ENCODE measurements at regions not wholly inside any gene's neighbourhood (a gene's known extent, or its start where the extent isn't known, plus 50 kb on each side); places are given as distances from the start of the nearest gene placed in this dataset.

DNA sequence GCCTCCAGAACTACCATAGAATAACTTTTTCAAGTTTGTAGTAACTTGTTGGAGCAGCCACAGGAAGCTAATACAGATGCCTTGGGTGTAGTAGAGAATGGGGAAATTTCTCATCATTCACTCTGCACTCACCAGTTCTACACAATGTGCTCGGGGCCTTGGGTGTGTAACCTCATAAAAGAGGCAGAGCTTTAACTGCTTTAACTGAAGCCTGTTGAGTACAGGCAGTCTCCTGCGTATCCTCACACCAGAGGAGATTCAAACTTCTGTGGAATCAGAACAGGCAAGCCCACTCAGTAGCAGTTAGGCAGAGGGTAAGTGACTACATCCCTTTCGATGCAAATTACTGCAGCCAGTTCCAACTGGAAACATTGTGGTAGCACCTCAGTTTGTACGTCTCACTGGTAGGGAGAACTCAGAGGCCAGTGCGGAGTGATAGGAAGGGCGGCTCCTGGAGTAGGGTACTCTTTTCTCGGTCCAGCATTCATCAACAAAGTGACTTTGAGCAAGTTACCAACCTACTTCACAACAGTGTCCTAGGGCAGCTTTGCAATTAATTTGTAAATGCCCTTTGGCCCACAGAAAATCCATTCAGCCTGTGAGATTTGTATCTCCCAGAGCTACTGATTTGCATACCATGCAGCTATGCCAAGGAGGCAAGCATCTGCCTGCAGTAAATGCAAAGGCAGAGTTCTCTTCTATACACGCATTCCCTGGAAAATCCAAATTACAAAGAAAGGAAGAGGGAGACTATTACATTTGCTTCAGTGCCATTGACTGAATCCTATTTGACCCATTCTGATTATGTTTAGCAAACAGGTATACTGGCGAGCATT is 904.3 kb downstream of the DIAPH3 start:
- TF ChIP-seq, protein P1, sequence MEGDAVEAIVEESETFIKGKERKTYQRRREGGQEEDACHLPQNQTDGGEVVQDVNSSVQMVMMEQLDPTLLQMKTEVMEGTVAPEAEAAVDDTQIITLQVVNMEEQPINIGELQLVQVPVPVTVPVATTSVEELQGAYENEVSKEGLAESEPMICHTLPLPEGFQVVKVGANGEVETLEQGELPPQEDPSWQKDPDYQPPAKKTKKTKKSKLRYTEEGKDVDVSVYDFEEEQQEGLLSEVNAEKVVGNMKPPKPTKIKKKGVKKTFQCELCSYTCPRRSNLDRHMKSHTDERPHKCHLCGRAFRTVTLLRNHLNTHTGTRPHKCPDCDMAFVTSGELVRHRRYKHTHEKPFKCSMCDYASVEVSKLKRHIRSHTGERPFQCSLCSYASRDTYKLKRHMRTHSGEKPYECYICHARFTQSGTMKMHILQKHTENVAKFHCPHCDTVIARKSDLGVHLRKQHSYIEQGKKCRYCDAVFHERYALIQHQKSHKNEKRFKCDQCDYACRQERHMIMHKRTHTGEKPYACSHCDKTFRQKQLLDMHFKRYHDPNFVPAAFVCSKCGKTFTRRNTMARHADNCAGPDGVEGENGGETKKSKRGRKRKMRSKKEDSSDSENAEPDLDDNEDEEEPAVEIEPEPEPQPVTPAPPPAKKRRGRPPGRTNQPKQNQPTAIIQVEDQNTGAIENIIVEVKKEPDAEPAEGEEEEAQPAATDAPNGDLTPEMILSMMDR (IDR thresholded peaks at IDR 0.05) = no peak
- TF ChIP-seq POLR2A (IDR thresholded peaks at IDR 0.05) = no peak
